Suprapubic skin (tissue), 4 donors: ENCODE measurements at regions not wholly inside any gene's neighbourhood (a gene's known extent, or its start where the extent isn't known, plus 50 kb on each side); places are given as distances from the start of the nearest gene placed in this dataset.
"Not testable (repeated sequence)": the region's sequence is repeated elsewhere in the genome, so short reads cannot be mapped to it uniquely, and the experiment has no call there.

Source experiments
- EP300 ChIP-seq: sonication (generic); formaldehyde crosslinking; IDR thresholded peaks from one replicate; pipeline ENCODE4 v1.6.1; 2017; ENCODE audit warnings: antibody characterized with exemption
- POLR2A ChIP-seq, 2 donors: fragments of 450-650 bp; IDR thresholded peaks; one replicate each; pipeline ENCODE4 v1.6.1; 2017; ENCODE audit warnings: antibody characterized with exemption in 2 of 2, mild to moderate bottlenecking in 2 of 2, moderate library complexity in 2 of 2
- POLR2AphosphoS5 ChIP-seq, 3 donors: sonication (generic); formaldehyde crosslinking; IDR thresholded peaks; one replicate each; pipeline ENCODE4 v1.6.1; 2017; ENCODE audit warnings: antibody characterized with exemption in 3 of 3
- TF ChIP-seq, protein P1 (sequence below), 2 donors: fragments of 200-600 bp in 1 of 2; fragments of 450-650 bp in 1 of 2; sonication (generic) in 1 of 2; IDR thresholded peaks; one replicate each; pipeline ENCODE4 v1.5.1; 2016 to 2019; ENCODE audit warnings: antibody characterized with exemption in 2 of 2, mild to moderate bottlenecking in 1 of 2, moderate library complexity in 1 of 2

DNA sequence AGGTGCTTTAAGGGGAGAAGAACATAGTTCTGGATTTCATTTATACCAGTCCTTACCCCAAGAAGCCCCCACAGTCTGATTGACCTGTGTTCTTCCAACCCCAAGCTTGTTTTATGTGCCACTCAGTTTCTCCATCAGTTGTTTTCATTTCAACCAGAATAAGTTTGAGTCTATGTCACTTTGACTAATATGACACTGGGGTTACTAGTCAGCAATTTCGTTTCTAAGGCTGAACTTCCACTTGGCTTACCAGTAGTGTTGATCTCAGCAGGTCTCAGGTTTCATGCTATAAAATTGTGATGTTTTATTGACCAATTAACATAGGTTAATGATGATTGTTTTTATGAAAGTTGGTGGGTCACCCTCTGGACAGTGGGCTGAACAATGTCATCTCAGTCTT, 84.8 kb downstream of the TRIM43 start:
- not testable (repeated sequence) for TF ChIP-seq POLR2AphosphoS5 (IDR thresholded peaks at IDR 0.05); EP300; POLR2A (IDR thresholded peaks at IDR 0.05)
- TF ChIP-seq, protein P1, sequence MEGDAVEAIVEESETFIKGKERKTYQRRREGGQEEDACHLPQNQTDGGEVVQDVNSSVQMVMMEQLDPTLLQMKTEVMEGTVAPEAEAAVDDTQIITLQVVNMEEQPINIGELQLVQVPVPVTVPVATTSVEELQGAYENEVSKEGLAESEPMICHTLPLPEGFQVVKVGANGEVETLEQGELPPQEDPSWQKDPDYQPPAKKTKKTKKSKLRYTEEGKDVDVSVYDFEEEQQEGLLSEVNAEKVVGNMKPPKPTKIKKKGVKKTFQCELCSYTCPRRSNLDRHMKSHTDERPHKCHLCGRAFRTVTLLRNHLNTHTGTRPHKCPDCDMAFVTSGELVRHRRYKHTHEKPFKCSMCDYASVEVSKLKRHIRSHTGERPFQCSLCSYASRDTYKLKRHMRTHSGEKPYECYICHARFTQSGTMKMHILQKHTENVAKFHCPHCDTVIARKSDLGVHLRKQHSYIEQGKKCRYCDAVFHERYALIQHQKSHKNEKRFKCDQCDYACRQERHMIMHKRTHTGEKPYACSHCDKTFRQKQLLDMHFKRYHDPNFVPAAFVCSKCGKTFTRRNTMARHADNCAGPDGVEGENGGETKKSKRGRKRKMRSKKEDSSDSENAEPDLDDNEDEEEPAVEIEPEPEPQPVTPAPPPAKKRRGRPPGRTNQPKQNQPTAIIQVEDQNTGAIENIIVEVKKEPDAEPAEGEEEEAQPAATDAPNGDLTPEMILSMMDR (IDR thresholded peaks at IDR 0.05): not testable (repeated sequence)
